B cell (primary cell): ENCODE measurements at regions not wholly inside any gene's neighbourhood (a gene's known extent, or its start where the extent isn't known, plus 50 kb on each side); places are given as distances from the start of the nearest gene placed in this dataset.

Source experiments
- ATAC-seq: fragments of 200-7000 bp; cut with Tn5 transposase; one replicate; pipeline ENCODE4 v1.10.0; 2021; ENCODE audit warnings: low read depth, mild to moderate bottlenecking, moderate number of reproducible peaks, moderate library complexity
- CTCF ChIA-PET: fragments of 350-600 bp; sonication (Branson Sonifier 250); formaldehyde crosslinking; loops from one replicate; lab custom pipeline; 2021; ENCODE audit warnings: antibody characterized with exemption, inconsistent platforms; lab: Charles Lee
- POLR2A ChIA-PET: fragments of 350-600 bp; sonication (Branson Sonifier 250); formaldehyde crosslinking; loops from one replicate; lab custom pipeline; 2021; ENCODE audit warnings: antibody characterized with exemption; lab: Charles Lee
- DNase-seq: peaks from one replicate; pipeline ENCODE4 v3.0.0; 2013
- H2AFZ ChIP-seq: 2 replicates; pipeline ENCODE4 v1.6.1; 2012; ENCODE audit warnings: mild to moderate bottlenecking, low read depth, low read length; ENCODE audit not compliant: insufficient read depth, poor library complexity, severe bottlenecking
- H3K27ac ChIP-seq, 2 donors: 1 replicate in 1 of 2; 2 replicates in 1 of 2; pipeline ENCODE4 v1.5.1; 2012 to 2013; ENCODE audit warnings: low read length in 2 of 2, mild to moderate bottlenecking in 2 of 2, moderate library complexity in 1 of 2
- H3K27me3 ChIP-seq, 4 experiments: fragments of 200-600 bp in 1 of 4; sonication (generic) in 1 of 4; replicated peaks in 1 of 4; 1 replicate in 2 of 4; 2 replicates in 2 of 4; pipeline versions ENCODE4 v1.6.1 to v1.7.0; 2013 to 2016; ENCODE audit warnings: low read length in 3 of 4, mild to moderate bottlenecking in 2 of 4, mixed read lengths in 1 of 4, moderate library complexity in 1 of 4; ENCODE audit not compliant: insufficient read depth in 4 of 4, control insufficient read depth in 3 of 4; ENCODE audit errors: control extremely low read depth in 1 of 4
- H3K36me3 ChIP-seq, 2 experiments: replicated peaks in 1 of 2; 1 replicate in 1 of 2; 2 replicates in 1 of 2; pipeline versions ENCODE4 v1.6.1 to v1.7.1; 2013; ENCODE audit warnings: low read length in 1 of 2; ENCODE audit not compliant: insufficient read depth in 2 of 2, control insufficient read depth in 1 of 2; ENCODE audit errors: control extremely low read depth in 1 of 2, extremely low read depth in 1 of 2
- H3K4me1 ChIP-seq, 2 donors: fragments of 200-600 bp in 1 of 2; sonication (generic) in 1 of 2; 1 replicate in 1 of 2; 2 replicates in 1 of 2; pipeline versions ENCODE4 v1.5.1 to v1.6.1; 2013 to 2017; ENCODE audit warnings: low read length in 2 of 2; ENCODE audit not compliant: control insufficient read depth in 2 of 2, insufficient read depth in 2 of 2
- H3K4me2 ChIP-seq: replicated peaks from 2 replicates; pipeline ENCODE3; 2012; ENCODE audit warnings: mild to moderate bottlenecking, low read depth, low read length; ENCODE audit not compliant: poor library complexity, severe bottlenecking
- H3K4me3 ChIP-seq, 5 experiments: fragments of 200-600 bp in 1 of 5; sonication (generic) in 1 of 5; 1 replicate in 3 of 5; 2 replicates in 2 of 5; pipeline versions ENCODE4 v1.5.1 to v1.7.0; 2011 to 2016; ENCODE audit warnings: low read length in 4 of 5, mild to moderate bottlenecking in 4 of 5, low read depth in 2 of 5, control low read depth in 1 of 5, moderate library complexity in 1 of 5; ENCODE audit not compliant: insufficient read depth in 1 of 5; ENCODE audit errors: control extremely low read depth in 1 of 5, extremely low read depth in 1 of 5
- H3K79me2 ChIP-seq: fragments of 200-600 bp; sonication (generic); one replicate; pipeline ENCODE4 v1.6.0; 2016; ENCODE audit warnings: low read length; ENCODE audit not compliant: control insufficient read depth, insufficient read depth
- H3K9ac ChIP-seq: fragments of 200-600 bp; sonication (generic); 2 replicates; pipeline ENCODE4 v1.6.1; 2017; ENCODE audit warnings: mild to moderate bottlenecking, low read length, moderate library complexity
- H3K9me3 ChIP-seq, 3 donors: one replicate each; pipeline versions ENCODE4 v1.6.1 to v1.7.1; 2013; ENCODE audit warnings: low read length in 2 of 3; ENCODE audit not compliant: control insufficient read depth in 2 of 3, insufficient read depth in 1 of 3; ENCODE audit errors: control extremely low read depth in 1 of 3
- H4K20me1 ChIP-seq: 2 replicates; pipeline ENCODE4 v1.6.0; 2012; ENCODE audit warnings: mild to moderate bottlenecking, low read length; ENCODE audit not compliant: insufficient read depth, control insufficient read depth, poor library complexity, severe bottlenecking
- H3K27ac Mint-ChIP-seq: one replicate; pipeline ENCODE4 v1.8.0; 2021; ENCODE audit warnings: mixed read lengths
- H3K27me3 Mint-ChIP-seq: one replicate; pipeline ENCODE4 v1.8.0; 2021; ENCODE audit warnings: mixed read lengths
- H3K4me1 Mint-ChIP-seq: one replicate; pipeline ENCODE4 v1.8.0; 2021; ENCODE audit warnings: mixed read lengths
- H3K4me3 Mint-ChIP-seq: one replicate; pipeline ENCODE4 v1.8.0; 2021; ENCODE audit warnings: mixed read lengths
- H3K9me3 Mint-ChIP-seq: one replicate; pipeline ENCODE4 v1.8.0; 2022; ENCODE audit warnings: mixed read lengths; ENCODE audit not compliant: insufficient read depth
- CTCF ChIP-seq: fragments of 200-600 bp; IDR thresholded peaks from one replicate; pipeline ENCODE4 v1.8.0; 2022; ENCODE audit warnings: antibody characterized with exemption, mild to moderate bottlenecking
- EZH2 ChIP-seq: IDR thresholded peaks from 2 replicates; pipeline ENCODE4 v1.6.1; 2012; ENCODE audit warnings: borderline replicate concordance, low read depth, mild to moderate bottlenecking, moderate library complexity, low read length; ENCODE audit not compliant: insufficient read depth, poor library complexity, severe bottlenecking
- WGBS: methylation state at CpG from one replicate; pipeline ENCODE4 v1.1.5; 2013; ENCODE audit warnings: missing lambda C conversion rate; ENCODE audit not compliant: insufficient coverage; 5-methylcytosine and 5-hydroxymethylcytosine counted together
- intact Hi-C: fragments of 100-400 bp; cut with micrococcal nuclease; formaldehyde crosslinking; loops from one replicate; pipeline ENCODE4 v1.10.0; 2022

GRCh38 chr11:115564851-115565250 is 60.6 kb upstream of the CADM1 start:
- no peak overlapping the region for H3K27ac ChIP-seq
- POLR2A ChIA-PET: no interaction called here
- CTCF ChIA-PET: no interaction called here
- no peak overlapping the region for H3K9ac ChIP-seq
- DNase-seq (no peak), ATAC-seq (no peak)
- peaks cover 0 to 5% (median 0%) of the 10 kb centered on the region in 3 donors for H3K9me3 ChIP-seq
- H2AFZ ChIP-seq: no peak overlapping the region
- Mint-ChIP-seq H3K9me3 (no peaks in the 10 kb centered on the region), H3K4me3 (no peak overlapping the region), H3K4me1 (no peaks in the 10 kb centered on the region), H3K27me3 (peaks cover 4% of the 10 kb centered on the region), H3K27ac (no peak overlapping the region)
- TF ChIP-seq CTCF: no peak
- no peak for TF ChIP-seq EZH2
- no peaks in the 10 kb centered on the region for H4K20me1 ChIP-seq
- no peak overlapping the region for H3K4me3 ChIP-seq
- intact Hi-C loops: no loop called here
- no peaks in the 10 kb centered on the region for H3K4me1 ChIP-seq
- WGBS: 71% methylated on average over 8 of the region's 8 CpGs
- no peaks in the 10 kb centered on the region for H3K79me2 ChIP-seq
- no peaks in the 10 kb centered on the region for H3K27me3 ChIP-seq
- no peak overlapping the region for H3K4me2 ChIP-seq
- no peaks in the 10 kb centered on the region for H3K36me3 ChIP-seq

- Histone ChIP-seq H3K9me3 (peaks cover 0 to 8% (median 0%) of the 10 kb centered on the region in 3 donors), H3K9ac (no peak overlapping the region), H3K36me3 (no peaks in the 10 kb centered on the region), H3K4me1 (no peaks in the 10 kb centered on the region), H3K79me2 (no peaks in the 10 kb centered on the region), H4K20me1 (no peaks in the 10 kb centered on the region), H3K27me3 (no peaks in the 10 kb centered on the region), H2AFZ (no peak overlapping the region), H3K4me3 (no peak overlapping the region), H3K4me2 (no peak overlapping the region), H3K27ac (no peak overlapping the region)
- no peaks in the 10 kb centered on the region for H3K4me1 Mint-ChIP-seq
- no peak overlapping the region for H3K27ac Mint-ChIP-seq
- no peak for ATAC-seq
- H3K4me3 Mint-ChIP-seq: no peak overlapping the region
- 42% methylated on average over 2 of the region's 2 CpGs for WGBS
- no peaks in the 10 kb centered on the region for H3K9me3 Mint-ChIP-seq
- TF ChIP-seq CTCF (no peak), EZH2 (no peak)
- ChIA-PET POLR2A (no interaction called here), CTCF (no interaction called here)
- no peaks in the 10 kb centered on the region for H3K27me3 Mint-ChIP-seq
- DNase-seq: no peak
- intact Hi-C loops: no loop called here
Measured at GRCh38 chr11:115561116-115561515, 56.9 kb upstream of the CADM1 start.
